ENCODE measurements at regions not wholly inside any gene's neighbourhood (a gene's known extent, or its start where the extent isn't known, plus 50 kb on each side); places are given as distances from the start of the nearest gene placed in this dataset.
A peak's percentile ranks its signal among the peaks of the same experiment; 100 is the strongest.
"Not testable (repeated sequence)": the region's sequence is repeated elsewhere in the genome, so short reads cannot be mapped to it uniquely, and the experiment has no call there.

DNA sequence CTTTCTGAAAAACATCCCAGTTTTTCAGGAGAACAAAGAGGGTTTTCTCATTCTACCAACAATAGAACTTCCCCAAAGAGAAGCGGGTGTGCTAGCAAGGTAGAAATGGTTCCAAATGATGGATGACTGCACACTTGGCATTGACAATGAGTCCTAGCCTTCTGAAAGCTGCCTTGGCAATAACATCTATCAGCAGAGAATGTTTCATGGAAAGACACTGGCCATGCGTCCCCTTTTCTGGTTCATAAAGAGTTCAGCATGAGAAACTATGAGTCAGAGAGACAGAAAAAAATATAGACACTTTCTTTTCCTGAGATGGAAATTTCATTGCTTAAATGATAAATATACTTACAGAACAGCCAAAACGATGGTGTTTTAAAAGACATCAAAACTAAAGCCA, 236.9 kb upstream of the PRKX start:
- intact Hi-C loops (cut with DNase I): no loop called here
- DNase-seq (no peak), FAIRE-seq (no peak)
- H3K27ac ChIP-seq (ENCODE audit: low read depth in 2 of 2, low read length in 2 of 2): no peak overlapping the region
- no peaks in the 10 kb centered on the region for H3K36me3 ChIP-seq (ENCODE audit: control insufficient read depth in 2 of 3, insufficient read depth in 3 of 3, low read length in 3 of 3)
- no peaks in the 10 kb centered on the region for H3K4me1 ChIP-seq (ENCODE audit: control insufficient read depth in 2 of 3, insufficient read depth in 2 of 3, low read depth in 1 of 3, low read length in 3 of 3)
- no peak overlapping the region for H3K4me3 ChIP-seq (ENCODE audit: low read length in 3 of 3)
- peaks cover 0 to 6% (median 0%) of the 10 kb centered on the region in 3 donors for H3K9me3 ChIP-seq (ENCODE audit: control insufficient read depth in 2 of 3, insufficient read depth in 1 of 3, low read length in 3 of 3)
- H3K9ac ChIP-seq (ENCODE audit: low read length in 3 of 3): no peak overlapping the region
- TF ChIP-seq, protein P1, sequence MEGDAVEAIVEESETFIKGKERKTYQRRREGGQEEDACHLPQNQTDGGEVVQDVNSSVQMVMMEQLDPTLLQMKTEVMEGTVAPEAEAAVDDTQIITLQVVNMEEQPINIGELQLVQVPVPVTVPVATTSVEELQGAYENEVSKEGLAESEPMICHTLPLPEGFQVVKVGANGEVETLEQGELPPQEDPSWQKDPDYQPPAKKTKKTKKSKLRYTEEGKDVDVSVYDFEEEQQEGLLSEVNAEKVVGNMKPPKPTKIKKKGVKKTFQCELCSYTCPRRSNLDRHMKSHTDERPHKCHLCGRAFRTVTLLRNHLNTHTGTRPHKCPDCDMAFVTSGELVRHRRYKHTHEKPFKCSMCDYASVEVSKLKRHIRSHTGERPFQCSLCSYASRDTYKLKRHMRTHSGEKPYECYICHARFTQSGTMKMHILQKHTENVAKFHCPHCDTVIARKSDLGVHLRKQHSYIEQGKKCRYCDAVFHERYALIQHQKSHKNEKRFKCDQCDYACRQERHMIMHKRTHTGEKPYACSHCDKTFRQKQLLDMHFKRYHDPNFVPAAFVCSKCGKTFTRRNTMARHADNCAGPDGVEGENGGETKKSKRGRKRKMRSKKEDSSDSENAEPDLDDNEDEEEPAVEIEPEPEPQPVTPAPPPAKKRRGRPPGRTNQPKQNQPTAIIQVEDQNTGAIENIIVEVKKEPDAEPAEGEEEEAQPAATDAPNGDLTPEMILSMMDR (IDR thresholded peaks at IDR 0.05; ENCODE audit: borderline replicate concordance, extremely low read depth, insufficient read depth): no peak
- no peaks in the 10 kb centered on the region for H3K27me3 ChIP-seq (ENCODE audit: control insufficient read depth, insufficient read depth, low read length)

DNA sequence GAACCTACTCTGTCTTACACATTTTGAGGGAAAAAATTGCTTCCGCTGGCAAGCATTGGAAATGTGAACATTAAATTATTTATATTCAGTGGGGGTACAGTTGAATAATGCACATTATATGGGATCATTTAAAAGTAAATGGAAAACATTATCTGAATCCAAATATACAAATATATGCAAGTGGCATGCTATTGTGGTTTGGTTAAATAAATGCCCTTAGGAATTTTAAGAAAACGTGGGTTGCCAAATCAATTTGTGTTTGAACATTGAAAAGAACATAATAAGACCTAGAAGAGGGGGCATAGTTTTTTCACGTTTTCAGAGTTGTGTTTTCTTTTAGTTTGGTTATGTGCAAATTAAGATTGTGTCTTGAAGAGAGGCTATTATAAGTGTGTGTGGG, 230.5 kb upstream of the PRKX start:
- intact Hi-C loops (cut with DNase I): no loop called here
- no peak for FAIRE-seq
- H3K27me3 ChIP-seq (ENCODE audit: control insufficient read depth, insufficient read depth, low read length): no peaks in the 10 kb centered on the region

GRCh38 chrX:3940000-3940610, 226.7 kb upstream of the PRKX start:
- no peak overlapping the region for H3K27ac ChIP-seq (ENCODE audit: low read depth in 2 of 2, low read length in 2 of 2)
- peaks cover 3% of the 10 kb centered on the region for H3K27me3 ChIP-seq (ENCODE audit: control insufficient read depth, insufficient read depth, low read length)
- peak in 2 of 5 donors; percentile 23 to 58 for DNase-seq
- H3K4me3 ChIP-seq (ENCODE audit: low read length in 3 of 3): no peak overlapping the region
- H3K9me3 ChIP-seq (ENCODE audit: control insufficient read depth in 2 of 3, insufficient read depth in 1 of 3, low read length in 3 of 3): no peaks in the 10 kb centered on the region
- intact Hi-C loops (cut with DNase I): no loop called here
- no peaks in the 10 kb centered on the region for H3K4me1 ChIP-seq (ENCODE audit: control insufficient read depth in 2 of 3, insufficient read depth in 2 of 3, low read depth in 1 of 3, low read length in 3 of 3)
- no peaks in the 10 kb centered on the region for H3K36me3 ChIP-seq (ENCODE audit: control insufficient read depth in 2 of 3, insufficient read depth in 3 of 3, low read length in 3 of 3)
- no peak overlapping the region for H3K9ac ChIP-seq (ENCODE audit: low read length in 3 of 3)
- no peak for FAIRE-seq
- TF ChIP-seq, protein P1 (IDR thresholded peaks at IDR 0.05; ENCODE audit: borderline replicate concordance, extremely low read depth, insufficient read depth): no peak

More for the DNA sequence above, 230.5 kb upstream of the PRKX start:
- Histone ChIP-seq H3K9me3 (ENCODE audit: control insufficient read depth in 2 of 3, insufficient read depth in 1 of 3, low read length in 3 of 3) (no peaks in the 10 kb centered on the region), H3K9ac (ENCODE audit: low read length in 3 of 3) (no peak overlapping the region), H3K4me1 (ENCODE audit: control insufficient read depth in 2 of 3, insufficient read depth in 2 of 3, low read depth in 1 of 3, low read length in 3 of 3) (no peaks in the 10 kb centered on the region), H3K36me3 (ENCODE audit: control insufficient read depth in 2 of 3, insufficient read depth in 3 of 3, low read length in 3 of 3) (no peaks in the 10 kb centered on the region), H3K4me3 (ENCODE audit: low read length in 3 of 3) (no peak overlapping the region), H3K27ac (ENCODE audit: low read depth in 2 of 2, low read length in 2 of 2) (no peak overlapping the region)
- TF ChIP-seq, protein P1 (IDR thresholded peaks at IDR 0.05; ENCODE audit: borderline replicate concordance, extremely low read depth, insufficient read depth): no peak
- DNase-seq: no peak

DNA sequence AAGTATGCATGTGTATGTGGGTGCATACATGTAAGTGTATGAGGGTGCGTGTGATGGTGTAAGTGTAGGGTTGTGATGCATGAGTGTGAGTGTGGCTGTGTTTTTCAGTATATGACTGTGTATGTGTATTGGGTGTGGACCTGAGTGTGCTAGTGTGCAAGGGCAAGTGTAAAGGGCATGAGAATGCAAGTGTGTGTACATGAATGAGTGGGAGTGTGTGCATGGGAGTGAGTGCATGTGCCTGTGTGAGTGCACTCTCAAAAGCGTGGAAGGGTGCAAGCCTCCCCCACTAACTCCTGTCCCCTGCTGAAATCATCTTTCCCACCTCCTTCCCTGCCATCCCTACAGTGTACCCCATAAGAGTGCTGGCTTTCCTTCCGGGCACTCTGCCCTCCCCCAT, 225.1 kb upstream of the PRKX start:
- Histone ChIP-seq H3K36me3 (ENCODE audit: control insufficient read depth in 2 of 3, insufficient read depth in 3 of 3, low read length in 3 of 3) (no peaks in the 10 kb centered on the region), H3K27ac (ENCODE audit: low read depth in 2 of 2, low read length in 2 of 2) (no peak overlapping the region), H3K4me1 (ENCODE audit: control insufficient read depth in 2 of 3, insufficient read depth in 2 of 3, low read depth in 1 of 3, low read length in 3 of 3) (no peaks in the 10 kb centered on the region), H3K9ac (ENCODE audit: low read length in 3 of 3) (no peak overlapping the region), H3K9me3 (ENCODE audit: control insufficient read depth in 2 of 3, insufficient read depth in 1 of 3, low read length in 3 of 3) (no peaks in the 10 kb centered on the region), H3K27me3 (ENCODE audit: control insufficient read depth, insufficient read depth, low read length) (peaks cover 3% of the 10 kb centered on the region), H3K4me3 (ENCODE audit: low read length in 3 of 3) (no peak overlapping the region)
- DNase-seq (no peak), FAIRE-seq (no peak)
- TF ChIP-seq, protein P1 (IDR thresholded peaks at IDR 0.05; ENCODE audit: borderline replicate concordance, extremely low read depth, insufficient read depth): no peak
- intact Hi-C loops (cut with DNase I): no loop called here

DNA sequence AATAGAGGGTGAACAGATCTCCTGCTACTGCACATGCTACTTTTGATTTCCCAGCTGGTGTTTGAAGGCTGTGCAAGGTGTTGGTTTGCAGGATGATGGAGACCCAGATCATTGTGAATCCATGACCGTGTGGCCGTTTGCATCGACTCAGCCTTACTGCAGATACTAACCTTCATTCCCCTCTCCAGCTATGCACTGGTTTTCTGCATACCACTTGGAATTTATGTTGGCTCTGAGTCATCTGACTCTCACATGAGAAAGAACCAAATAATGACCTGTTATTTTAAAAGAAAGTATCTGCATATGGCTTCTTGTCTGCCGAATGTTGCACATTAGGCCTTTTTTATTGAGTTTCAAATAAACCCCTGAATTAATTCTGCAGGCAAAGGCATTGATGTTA, 221.7 kb upstream of the PRKX start:
- H3K36me3 ChIP-seq (ENCODE audit: control insufficient read depth in 2 of 3, insufficient read depth in 3 of 3, low read length in 3 of 3); H3K4me1 ChIP-seq (ENCODE audit: control insufficient read depth in 2 of 3, insufficient read depth in 2 of 3, low read depth in 1 of 3, low read length in 3 of 3); DNase-seq; H3K27me3 ChIP-seq (ENCODE audit: control insufficient read depth, insufficient read depth, low read length); H3K27ac ChIP-seq (ENCODE audit: low read depth in 2 of 2, low read length in 2 of 2); H3K9ac ChIP-seq (ENCODE audit: low read length in 3 of 3); FAIRE-seq; H3K9me3 ChIP-seq (ENCODE audit: control insufficient read depth in 2 of 3, insufficient read depth in 1 of 3, low read length in 3 of 3); intact Hi-C loops (cut with DNase I); H3K4me3 ChIP-seq (ENCODE audit: low read length in 3 of 3): not testable (repeated sequence)
